ENCODE measurements at regions not wholly inside any gene's neighbourhood (a gene's known extent, or its start where the extent isn't known, plus 50 kb on each side); places are given as distances from the start of the nearest gene placed in this dataset.

GRCh38 chr3:34200576-34200975 lies 402.1 kb downstream of the PDCD6IP start:
- no peak for TF ChIP-seq EP300 (conservative IDR thresholded peaks at IDR 0.05; ENCODE audit: poor library complexity, severe bottlenecking)
- TF ChIP-seq, protein P1, sequence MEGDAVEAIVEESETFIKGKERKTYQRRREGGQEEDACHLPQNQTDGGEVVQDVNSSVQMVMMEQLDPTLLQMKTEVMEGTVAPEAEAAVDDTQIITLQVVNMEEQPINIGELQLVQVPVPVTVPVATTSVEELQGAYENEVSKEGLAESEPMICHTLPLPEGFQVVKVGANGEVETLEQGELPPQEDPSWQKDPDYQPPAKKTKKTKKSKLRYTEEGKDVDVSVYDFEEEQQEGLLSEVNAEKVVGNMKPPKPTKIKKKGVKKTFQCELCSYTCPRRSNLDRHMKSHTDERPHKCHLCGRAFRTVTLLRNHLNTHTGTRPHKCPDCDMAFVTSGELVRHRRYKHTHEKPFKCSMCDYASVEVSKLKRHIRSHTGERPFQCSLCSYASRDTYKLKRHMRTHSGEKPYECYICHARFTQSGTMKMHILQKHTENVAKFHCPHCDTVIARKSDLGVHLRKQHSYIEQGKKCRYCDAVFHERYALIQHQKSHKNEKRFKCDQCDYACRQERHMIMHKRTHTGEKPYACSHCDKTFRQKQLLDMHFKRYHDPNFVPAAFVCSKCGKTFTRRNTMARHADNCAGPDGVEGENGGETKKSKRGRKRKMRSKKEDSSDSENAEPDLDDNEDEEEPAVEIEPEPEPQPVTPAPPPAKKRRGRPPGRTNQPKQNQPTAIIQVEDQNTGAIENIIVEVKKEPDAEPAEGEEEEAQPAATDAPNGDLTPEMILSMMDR (IDR thresholded peaks at IDR 0.05; ENCODE audit: poor library complexity, severe bottlenecking): no peak

All from neural cell (in vitro differentiated cells).